ENCODE measurements at regions not wholly inside any gene's neighbourhood (a gene's known extent, or its start where the extent isn't known, plus 50 kb on each side); places are given as distances from the start of the nearest gene placed in this dataset.

DNA sequence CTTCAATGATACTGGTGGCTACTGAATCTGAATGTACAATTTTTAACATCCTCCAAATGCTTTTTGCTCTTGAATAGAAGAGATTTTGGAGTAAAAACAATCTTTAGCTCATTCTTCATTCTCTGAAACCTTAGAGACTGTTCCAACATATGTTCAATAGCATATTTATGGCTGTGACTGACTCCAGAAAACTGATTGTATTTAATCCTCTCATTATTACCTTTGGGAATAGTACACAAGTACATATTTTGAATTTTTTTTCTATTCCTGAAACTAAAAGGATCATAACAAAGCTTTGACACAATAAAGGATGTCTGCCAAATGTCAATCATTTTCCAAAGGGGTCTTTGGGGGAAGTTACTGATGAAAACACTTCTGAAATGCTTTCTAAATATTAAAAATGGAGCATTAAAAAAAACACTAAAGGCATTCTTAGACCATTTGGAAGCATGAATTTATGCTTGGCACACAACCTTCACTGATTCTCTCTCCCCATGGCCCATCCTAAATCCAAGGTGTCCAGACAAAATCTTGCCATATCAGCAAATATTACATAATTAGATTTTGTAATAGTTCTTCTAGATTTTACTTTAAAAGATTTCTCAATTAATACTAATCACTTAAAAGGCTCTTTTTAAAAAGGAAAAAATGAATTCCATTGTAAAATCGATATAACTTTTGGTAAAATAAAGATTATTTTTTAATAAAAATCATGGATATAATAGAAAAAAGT, 936.8 kb downstream of the EPHA3 start:
- H3K9me3 Mint-ChIP-seq: peaks cover 9% of the 10 kb centered on the region
- no peak overlapping the region for H3K27ac Mint-ChIP-seq
- Histone ChIP-seq H3K4me2 (no peak overlapping the region), H3F3A (ENCODE audit: low read depth) (no peaks in the 10 kb centered on the region), H3K9ac (no peak overlapping the region), H2AFZ (replicated peaks) (no peak overlapping the region), H3K4me1 (no peaks in the 10 kb centered on the region), H3K79me2 (ENCODE audit: low read depth) (no peaks in the 10 kb centered on the region), H3K27ac (no peak overlapping the region), H3K36me3 (no peaks in the 10 kb centered on the region), H3K27me3 (no peaks in the 10 kb centered on the region), H4K20me1 (ENCODE audit: low read depth) (no peaks in the 10 kb centered on the region), H3K9me3 (ENCODE audit: low read depth) (no peaks in the 10 kb centered on the region), H3K4me3 (no peak overlapping the region)
- TF ChIP-seq, protein P1, sequence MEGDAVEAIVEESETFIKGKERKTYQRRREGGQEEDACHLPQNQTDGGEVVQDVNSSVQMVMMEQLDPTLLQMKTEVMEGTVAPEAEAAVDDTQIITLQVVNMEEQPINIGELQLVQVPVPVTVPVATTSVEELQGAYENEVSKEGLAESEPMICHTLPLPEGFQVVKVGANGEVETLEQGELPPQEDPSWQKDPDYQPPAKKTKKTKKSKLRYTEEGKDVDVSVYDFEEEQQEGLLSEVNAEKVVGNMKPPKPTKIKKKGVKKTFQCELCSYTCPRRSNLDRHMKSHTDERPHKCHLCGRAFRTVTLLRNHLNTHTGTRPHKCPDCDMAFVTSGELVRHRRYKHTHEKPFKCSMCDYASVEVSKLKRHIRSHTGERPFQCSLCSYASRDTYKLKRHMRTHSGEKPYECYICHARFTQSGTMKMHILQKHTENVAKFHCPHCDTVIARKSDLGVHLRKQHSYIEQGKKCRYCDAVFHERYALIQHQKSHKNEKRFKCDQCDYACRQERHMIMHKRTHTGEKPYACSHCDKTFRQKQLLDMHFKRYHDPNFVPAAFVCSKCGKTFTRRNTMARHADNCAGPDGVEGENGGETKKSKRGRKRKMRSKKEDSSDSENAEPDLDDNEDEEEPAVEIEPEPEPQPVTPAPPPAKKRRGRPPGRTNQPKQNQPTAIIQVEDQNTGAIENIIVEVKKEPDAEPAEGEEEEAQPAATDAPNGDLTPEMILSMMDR (IDR thresholded peaks at IDR 0.05): no peak
- TF ChIP-seq EZH2phosphoT487 (IDR thresholded peaks at IDR 0.05): no peak
- no peak for TF ChIP-seq EZH2 (IDR thresholded peaks at IDR 0.05)
- no peaks in the 10 kb centered on the region for H3K27me3 Mint-ChIP-seq (ENCODE audit: insufficient read depth, low read depth)
- DNase-seq (ENCODE audit: low spot score): no peak
- no peaks in the 10 kb centered on the region for H3K36me3 Mint-ChIP-seq
- H3K4me3 Mint-ChIP-seq: no peak overlapping the region
- H3K4me1 Mint-ChIP-seq: no peaks in the 10 kb centered on the region

DNA sequence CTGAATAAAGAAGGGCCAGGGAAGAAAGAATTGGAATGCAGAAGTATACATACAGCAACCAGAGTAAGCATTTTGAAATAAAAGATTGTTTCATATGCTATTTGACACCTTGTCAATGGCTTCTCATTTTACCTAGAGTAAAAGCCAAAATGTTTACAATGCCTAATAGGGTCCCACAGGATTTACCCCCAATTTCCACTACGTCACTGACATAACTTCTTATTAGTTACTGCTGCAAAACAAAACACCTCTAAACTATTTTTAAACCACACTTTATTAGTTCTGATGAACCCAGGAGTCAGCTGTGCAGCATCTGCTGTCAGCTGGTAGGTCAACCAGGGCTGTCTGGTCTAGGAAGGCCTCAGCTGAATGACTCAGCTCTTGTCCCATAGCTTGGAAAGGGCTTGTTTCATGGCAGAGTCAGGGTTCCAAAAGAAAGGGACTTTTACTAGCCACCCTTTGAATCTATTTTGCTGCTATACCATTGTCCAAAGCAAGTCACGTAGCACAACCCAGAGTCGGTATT, 945.1 kb downstream of the EPHA3 start:
- Histone ChIP-seq H4K20me1 (ENCODE audit: low read depth) (no peaks in the 10 kb centered on the region), H2AFZ (replicated peaks) (no peak overlapping the region), H3K4me3 (no peak overlapping the region), H3K9ac (no peak overlapping the region), H3K27me3 (no peaks in the 10 kb centered on the region), H3K9me3 (ENCODE audit: low read depth) (no peaks in the 10 kb centered on the region), H3F3A (ENCODE audit: low read depth) (no peaks in the 10 kb centered on the region), H3K36me3 (no peaks in the 10 kb centered on the region), H3K79me2 (ENCODE audit: low read depth) (no peaks in the 10 kb centered on the region), H3K4me2 (no peak overlapping the region), H3K27ac (no peak overlapping the region), H3K4me1 (no peaks in the 10 kb centered on the region)
- no peaks in the 10 kb centered on the region for H3K27me3 Mint-ChIP-seq (ENCODE audit: insufficient read depth, low read depth)
- DNase-seq (ENCODE audit: low spot score): no peak
- peaks cover 8% of the 10 kb centered on the region for H3K9me3 Mint-ChIP-seq
- TF ChIP-seq EZH2phosphoT487 (IDR thresholded peaks at IDR 0.05): no peak
- TF ChIP-seq, protein P1 (IDR thresholded peaks at IDR 0.05): no peak
- no peak for TF ChIP-seq EZH2 (IDR thresholded peaks at IDR 0.05)
- H3K36me3 Mint-ChIP-seq: peaks cover 3% of the 10 kb centered on the region
- H3K4me1 Mint-ChIP-seq: peaks cover 6% of the 10 kb centered on the region
- H3K4me3 Mint-ChIP-seq: no peak overlapping the region
- no peak overlapping the region for H3K27ac Mint-ChIP-seq

DNA sequence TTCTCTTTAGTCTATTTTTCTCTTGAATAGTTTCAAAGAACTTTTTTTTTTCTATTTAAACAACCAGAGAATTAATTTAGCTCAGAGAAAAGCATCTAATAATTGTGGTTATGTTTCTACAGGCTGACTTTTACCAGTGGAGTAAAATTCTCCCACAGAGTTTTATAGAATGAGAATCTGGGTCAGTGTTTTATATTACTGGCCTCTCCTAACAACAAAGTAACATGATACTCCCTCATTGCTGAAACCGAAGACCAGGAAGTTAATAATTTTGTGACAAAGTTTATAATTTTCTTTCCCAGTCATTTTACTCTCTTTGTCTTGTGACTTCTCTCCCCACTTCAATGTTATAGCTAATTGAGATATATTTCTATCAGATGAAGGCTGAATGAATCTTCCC, 946.9 kb downstream of the EPHA3 start:
- H3K27ac Mint-ChIP-seq: no peak overlapping the region
- Histone ChIP-seq H3K9me3 (ENCODE audit: low read depth) (no peaks in the 10 kb centered on the region), H3K4me1 (no peaks in the 10 kb centered on the region), H4K20me1 (ENCODE audit: low read depth) (no peaks in the 10 kb centered on the region), H3K9ac (no peak overlapping the region), H3K4me2 (no peak overlapping the region), H3K27ac (no peak overlapping the region), H3K4me3 (no peak overlapping the region), H3F3A (ENCODE audit: low read depth) (no peaks in the 10 kb centered on the region), H3K27me3 (no peaks in the 10 kb centered on the region), H2AFZ (replicated peaks) (no peak overlapping the region), H3K79me2 (ENCODE audit: low read depth) (no peaks in the 10 kb centered on the region), H3K36me3 (no peaks in the 10 kb centered on the region)
- peaks cover 6% of the 10 kb centered on the region for H3K4me1 Mint-ChIP-seq
- no peaks in the 10 kb centered on the region for H3K27me3 Mint-ChIP-seq (ENCODE audit: insufficient read depth, low read depth)
- peaks cover 4% of the 10 kb centered on the region for H3K9me3 Mint-ChIP-seq
- peaks cover 3% of the 10 kb centered on the region for H3K36me3 Mint-ChIP-seq
- H3K4me3 Mint-ChIP-seq: no peak overlapping the region
- TF ChIP-seq EZH2 (IDR thresholded peaks at IDR 0.05) (no peak), EZH2phosphoT487 (IDR thresholded peaks at IDR 0.05) (no peak)
- TF ChIP-seq, protein P1 (IDR thresholded peaks at IDR 0.05): no peak
- no peak for DNase-seq (ENCODE audit: low spot score)

Measured in neural progenitor cell (in vitro differentiated cells).